ENCODE measurements at regions not wholly inside any gene's neighbourhood (a gene's known extent, or its start where the extent isn't known, plus 50 kb on each side); places are given as distances from the start of the nearest gene placed in this dataset.

DNA sequence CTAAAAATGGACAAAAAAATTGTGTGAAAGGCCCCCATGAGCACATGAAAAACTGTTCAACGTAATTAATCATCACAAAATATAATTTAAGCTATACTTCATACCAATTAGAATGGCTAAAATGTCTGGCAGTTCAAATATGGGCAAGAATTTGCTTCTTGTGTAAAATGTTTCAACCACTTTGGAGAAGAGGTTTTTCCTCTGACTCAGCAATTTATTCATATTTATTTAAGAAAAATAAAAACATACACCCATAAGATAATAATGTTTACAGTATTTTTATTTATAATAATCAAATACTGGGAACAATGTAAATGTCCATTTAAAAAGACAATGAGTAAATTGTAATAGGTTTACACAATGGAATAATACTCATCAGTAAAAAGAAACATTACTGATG is 395.1 kb upstream of the KHDRBS2 start:
- no peak for TF ChIP-seq EP300 (IDR thresholded peaks at IDR 0.05; ENCODE audit: borderline replicate concordance)
- TF ChIP-seq RAD21 (IDR thresholded peaks at IDR 0.05; ENCODE audit: low read depth), result no peak
- TF ChIP-seq NFIC (IDR thresholded peaks at IDR 0.05), result no peak
- TF ChIP-seq CREB1 (IDR thresholded peaks at IDR 0.05; ENCODE audit: low read depth), result no peak
- TF ChIP-seq, protein P1, sequence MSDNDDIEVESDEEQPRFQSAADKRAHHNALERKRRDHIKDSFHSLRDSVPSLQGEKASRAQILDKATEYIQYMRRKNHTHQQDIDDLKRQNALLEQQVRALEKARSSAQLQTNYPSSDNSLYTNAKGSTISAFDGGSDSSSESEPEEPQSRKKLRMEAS (IDR thresholded peaks at IDR 0.05), result no peak
- no peak for TF ChIP-seq CEBPB (IDR thresholded peaks at IDR 0.05)
- TF ChIP-seq YY1 (IDR thresholded peaks at IDR 0.05; ENCODE audit: low read depth), result no peak
- TF ChIP-seq TAF1 (IDR thresholded peaks at IDR 0.05; ENCODE audit: low read depth), result no peak
- no peak for TF ChIP-seq TEAD4 (IDR thresholded peaks at IDR 0.05)
